Left lung (tissue), 4 donors: ENCODE measurements at regions not wholly inside any gene's neighbourhood (a gene's known extent, or its start where the extent isn't known, plus 50 kb on each side); places are given as distances from the start of the nearest gene placed in this dataset.
"Not testable (repeated sequence)": the region's sequence is repeated elsewhere in the genome, so short reads cannot be mapped to it uniquely, and the experiment has no call there.

ENCODE experiments used
- ATAC-seq: fragments of 200-7000 bp; cut with Tn5 transposase; one replicate; pipeline ENCODE4 v1.9.1; 2020; ENCODE audit warnings: moderate library complexity
- DNase-seq, 4 donors: peaks; one replicate each; pipeline ENCODE4 v3.0.0-alpha.2; 2013 to 2020
- H3K27ac ChIP-seq, 2 donors: fragments of 200-600 bp; sonication (generic) in 1 of 2; one replicate each; pipeline versions ENCODE4 v1.5.0 to v1.8.0; 2020 to 2021
- H3K27me3 ChIP-seq, 2 donors: fragments of 200-600 bp; sonication (generic) in 1 of 2; one replicate each; pipeline versions ENCODE4 v1.5.0 to v1.8.0; 2020 to 2021
- H3K36me3 ChIP-seq, 2 donors: fragments of 200-600 bp; sonication (generic) in 1 of 2; one replicate each; pipeline versions ENCODE4 v1.5.0 to v1.8.0; 2020 to 2021
- H3K4me1 ChIP-seq, 2 donors: fragments of 200-600 bp; one replicate each; pipeline ENCODE4 v1.8.0; 2021
- H3K4me3 ChIP-seq, 2 donors: fragments of 200-600 bp; sonication (generic) in 1 of 2; one replicate each; pipeline versions ENCODE4 v1.5.0 to v1.8.0; 2020 to 2021; ENCODE audit warnings: mild to moderate bottlenecking in 1 of 2
- H3K9me3 ChIP-seq, 2 donors: fragments of 200-600 bp; sonication (generic) in 1 of 2; one replicate each; pipeline versions ENCODE4 v1.5.0 to v1.8.0; 2020 to 2021
- CTCF ChIP-seq, 2 donors: fragments of 200-600 bp; sonication (generic) in 1 of 2; IDR thresholded peaks; one replicate each; pipeline versions ENCODE4 v1.5.0 to v1.8.0; 2021; ENCODE audit warnings: antibody characterized with exemption in 2 of 2
- intact Hi-C, 2 donors: fragments of 100-400 bp; cut with DNase I; formaldehyde crosslinking; loops; one replicate each; pipeline versions ENCODE4 v1.11.2 to v1.14.2; 2022
- donor health status: DM: no; HTN: yes; CAD: no.
- donor health status: DM: no; HTN: no; CAD: no.

- Histone ChIP-seq H3K9me3 (no peaks in the 10 kb centered on the region), H3K36me3 (no peaks in the 10 kb centered on the region), H3K27me3 (no peaks in the 10 kb centered on the region), H3K27ac (no peak overlapping the region), H3K4me1 (peaks cover 0 to 6% of the 10 kb centered on the region in 2 donors), H3K4me3 (no peak overlapping the region)
- ATAC-seq (peak; percentile 38), DNase-seq (peak in 1 of 4 donors; percentile 24)
- intact Hi-C loops: no loop called here
- TF ChIP-seq CTCF (IDR thresholded peaks at IDR 0.05): no peak
These were observed 1270.0 kb downstream of the ROBO1 start for GRCh38 chr3:78497767-78498166.

GRCh38 chr3:78506061-78506460 is 1261.7 kb downstream of the ROBO1 start:
- H3K27me3 ChIP-seq: no peaks in the 10 kb centered on the region
- H3K9me3 ChIP-seq: peaks cover 0 to 5% of the 10 kb centered on the region in 2 donors
- no peak for DNase-seq
- H3K4me1 ChIP-seq: no peaks in the 10 kb centered on the region
- H3K36me3 ChIP-seq: no peaks in the 10 kb centered on the region
- ATAC-seq: no peak
- H3K27ac ChIP-seq: no peak overlapping the region
- TF ChIP-seq CTCF (IDR thresholded peaks at IDR 0.05): no peak
- no peak overlapping the region for H3K4me3 ChIP-seq
- intact Hi-C loops: no loop called here

GRCh38 chr3:78506581-78507195 is 1261.1 kb downstream of the ROBO1 start:
- Histone ChIP-seq H3K27me3 (no peaks in the 10 kb centered on the region), H3K36me3 (no peaks in the 10 kb centered on the region), H3K4me1 (no peaks in the 10 kb centered on the region), H3K9me3 (peaks cover 0 to 5% of the 10 kb centered on the region in 2 donors), H3K4me3 (no peak overlapping the region), H3K27ac (no peak overlapping the region)
- ATAC-seq (no peak), DNase-seq (no peak)
- intact Hi-C loops: no loop called here
- TF ChIP-seq CTCF (IDR thresholded peaks at IDR 0.05): no peak

GRCh38 chr3:78507196-78507984 is 1260.4 kb downstream of the ROBO1 start:
- Histone ChIP-seq H3K9me3 (peaks cover 0 to 5% of the 10 kb centered on the region in 2 donors), H3K4me3 (no peak overlapping the region), H3K27me3 (no peaks in the 10 kb centered on the region), H3K4me1 (no peaks in the 10 kb centered on the region), H3K36me3 (no peaks in the 10 kb centered on the region), H3K27ac (no peak overlapping the region)
- DNase-seq (peak in 1 of 4 donors; percentile 54), ATAC-seq (no peak)
- TF ChIP-seq CTCF (IDR thresholded peaks at IDR 0.05): no peak
- intact Hi-C loops: no loop called here

GRCh38 chr3:78511840-78512239 is 1256.0 kb downstream of the ROBO1 start:
- no peaks in the 10 kb centered on the region for H3K27me3 ChIP-seq
- intact Hi-C loops: no loop called here
- ATAC-seq (no peak), DNase-seq (no peak)
- H3K4me3 ChIP-seq: no peak overlapping the region
- no peaks in the 10 kb centered on the region for H3K36me3 ChIP-seq
- H3K27ac ChIP-seq: no peak overlapping the region
- no peaks in the 10 kb centered on the region for H3K4me1 ChIP-seq
- H3K9me3 ChIP-seq: peaks cover 0 to 2% of the 10 kb centered on the region in 2 donors
- TF ChIP-seq CTCF (IDR thresholded peaks at IDR 0.05): no peak

GRCh38 chr3:78512786-78513185 is 1255.0 kb downstream of the ROBO1 start:
- H3K27me3 ChIP-seq, H3K4me3 ChIP-seq, H3K9me3 ChIP-seq, H3K4me1 ChIP-seq, H3K27ac ChIP-seq, DNase-seq, ATAC-seq, intact Hi-C loops, H3K36me3 ChIP-seq: not testable (repeated sequence)
